Activated CD4-positive, alpha-beta T cell treated with anti-CD3 and anti-CD28 coated beads for 36 hours (primary cell): ENCODE measurements at regions not wholly inside any gene's neighbourhood (a gene's known extent, or its start where the extent isn't known, plus 50 kb on each side); places are given as distances from the start of the nearest gene placed in this dataset.
"Not testable (repeated sequence)": the region's sequence is repeated elsewhere in the genome, so short reads cannot be mapped to it uniquely, and the experiment has no call there.

ENCODE experiments used
- ATAC-seq: fragments of 200-7000 bp; cut with Tn5 transposase; one replicate; pipeline ENCODE4 v1.10.0; 2021; ENCODE audit warnings: mild to moderate bottlenecking, moderate library complexity
- CTCF ChIA-PET: fragments of 350-600 bp; sonication (Branson Sonifier 250); formaldehyde crosslinking; loops from one replicate; lab custom pipeline; 2021; ENCODE audit warnings: antibody characterized with exemption; lab: Charles Lee
- POLR2A ChIA-PET: fragments of 350-600 bp; sonication (Branson Sonifier 250); formaldehyde crosslinking; loops from one replicate; lab custom pipeline; 2021; ENCODE audit warnings: antibody characterized with exemption, inconsistent platforms; lab: Charles Lee
- DNase-seq: peaks from one replicate; pipeline ENCODE4 v3.0.0-alpha.2; 2020
- H3K27ac Mint-ChIP-seq: one replicate; pipeline ENCODE4 v1.8.0; 2021; ENCODE audit warnings: mixed read lengths
- H3K27me3 Mint-ChIP-seq: one replicate; pipeline ENCODE4 v1.8.0; 2021; ENCODE audit warnings: mixed read lengths
- H3K36me3 Mint-ChIP-seq: one replicate; pipeline ENCODE4 v1.8.0; 2021; ENCODE audit warnings: low read depth, mixed read lengths
- H3K4me1 Mint-ChIP-seq: one replicate; pipeline ENCODE4 v1.8.0; 2021; ENCODE audit warnings: mixed read lengths
- H3K4me3 Mint-ChIP-seq: one replicate; pipeline ENCODE4 v1.8.0; 2021; ENCODE audit warnings: mild to moderate bottlenecking, moderate library complexity, mixed read lengths
- H3K9me3 Mint-ChIP-seq: one replicate; pipeline ENCODE4 v1.8.0; 2021; ENCODE audit warnings: low read depth, mixed read lengths
- intact Hi-C, 2 experiments: fragments of 100-400 bp; cut with DNase I in 1 of 2; cut with micrococcal nuclease in 1 of 2; formaldehyde crosslinking; loops; one replicate each; pipeline versions ENCODE4 v1.14.2 to v1.15.1; 2022 to 2024; cut with DNase I, micrococcal nuclease

DNA sequence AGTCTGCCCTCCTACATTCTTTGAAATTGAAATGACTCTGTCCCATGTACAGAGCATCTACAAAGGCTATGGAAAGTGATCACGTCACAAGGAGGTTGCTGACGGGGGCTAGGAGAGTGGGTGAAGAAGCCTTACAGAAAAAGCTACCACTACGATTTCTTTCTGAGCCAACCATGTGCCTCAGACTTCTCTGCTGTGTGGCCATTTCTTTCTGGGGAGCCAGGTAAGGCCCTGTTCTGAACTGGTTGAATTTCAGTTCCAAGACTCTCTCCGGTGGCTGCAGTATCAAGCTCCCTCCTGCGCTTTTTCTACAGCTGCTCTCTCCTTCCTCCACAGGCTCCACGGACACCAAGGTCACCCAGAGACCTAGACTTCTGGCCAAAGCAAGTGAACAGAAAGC lies 112.5 kb upstream of the PRSS1 start:
- Mint-ChIP-seq H3K36me3 (no peaks in the 10 kb centered on the region), H3K4me1 (peaks cover 14% of the 10 kb centered on the region), H3K27ac (peak overlapping the region; percentile 98), H3K27me3 (peaks cover 3% of the 10 kb centered on the region), H3K4me3 (peak overlapping the region; percentile 88), H3K9me3 (no peaks in the 10 kb centered on the region)
- CTCF ChIA-PET: interaction anchor here (1.1 to 2.4 kb wide), 9 partner anchors 14 to 182 kb away, joined by 4 to 19 read pairs (median 6); no protein-coding TSS in a partner anchor
- ATAC-seq: peak; percentile 82
- DNase-seq: peak; percentile 69
- intact Hi-C loops: loop anchor here in 1 of 2 experiments (2.0 to 10.0 kb wide), 3 partner anchors 74 to 578 kb away; no protein-coding TSS in a partner anchor
- POLR2A ChIA-PET: interaction anchor here (0.8 to 1.9 kb wide), 8 partner anchors 101 to 237 kb away, joined by 3 to 16 read pairs (median 5); no protein-coding TSS in a partner anchor

- DNase-seq, H3K27me3 Mint-ChIP-seq, H3K9me3 Mint-ChIP-seq, H3K36me3 Mint-ChIP-seq, ATAC-seq: not testable (repeated sequence)
- Mint-ChIP-seq H3K27ac (peak overlapping the region; percentile 55), H3K4me1 (peaks cover 14% of the 10 kb centered on the region), H3K4me3 (peak overlapping the region; percentile 40)
- ChIA-PET POLR2A (interaction anchor here (1.0 to 1.9 kb wide), 6 partner anchors 147 to 176 kb away, joined by 5 to 16 read pairs (median 6); no protein-coding TSS in a partner anchor), CTCF (interaction anchor here (1.0 to 2.4 kb wide), 7 partner anchors 10 to 182 kb away, joined by 3 to 19 read pairs (median 8); no protein-coding TSS in a partner anchor)
- intact Hi-C loops: loop anchor here in 1 of 2 experiments (2.0 to 10.0 kb wide), 3 partner anchors 75 to 579 kb away; no protein-coding TSS in a partner anchor
Observed at GRCh38 chr7:142636107-142636506, 113.2 kb upstream of the PRSS1 start.

- Mint-ChIP-seq H3K36me3 (no peaks in the 10 kb centered on the region), H3K27ac (peak overlapping the region; percentile 42), H3K4me3 (peak overlapping the region; percentile 12), H3K4me1 (peaks cover 10% of the 10 kb centered on the region), H3K27me3 (peaks cover 3% of the 10 kb centered on the region), H3K9me3 (no peaks in the 10 kb centered on the region)
- ChIA-PET POLR2A (interaction anchor here (1.0 kb wide), 1 partner anchor 181 kb away, joined by 4 read pairs; no protein-coding TSS in a partner anchor), CTCF (interaction anchor here (0.6 to 5.7 kb wide), 26 partner anchors 10 to 583 kb away, joined by 3 to 56 read pairs (median 3); no protein-coding TSS in a partner anchor)
- peak; percentile 65 for DNase-seq
- intact Hi-C loops: loop anchor here (1.0 to 10.0 kb wide), 7 partner anchors 28 to 582 kb away; no protein-coding TSS in a partner anchor
- peak; percentile 59 for ATAC-seq
Observed at GRCh38 chr7:142632271-142633134, 116.8 kb upstream of the PRSS1 start.

DNA sequence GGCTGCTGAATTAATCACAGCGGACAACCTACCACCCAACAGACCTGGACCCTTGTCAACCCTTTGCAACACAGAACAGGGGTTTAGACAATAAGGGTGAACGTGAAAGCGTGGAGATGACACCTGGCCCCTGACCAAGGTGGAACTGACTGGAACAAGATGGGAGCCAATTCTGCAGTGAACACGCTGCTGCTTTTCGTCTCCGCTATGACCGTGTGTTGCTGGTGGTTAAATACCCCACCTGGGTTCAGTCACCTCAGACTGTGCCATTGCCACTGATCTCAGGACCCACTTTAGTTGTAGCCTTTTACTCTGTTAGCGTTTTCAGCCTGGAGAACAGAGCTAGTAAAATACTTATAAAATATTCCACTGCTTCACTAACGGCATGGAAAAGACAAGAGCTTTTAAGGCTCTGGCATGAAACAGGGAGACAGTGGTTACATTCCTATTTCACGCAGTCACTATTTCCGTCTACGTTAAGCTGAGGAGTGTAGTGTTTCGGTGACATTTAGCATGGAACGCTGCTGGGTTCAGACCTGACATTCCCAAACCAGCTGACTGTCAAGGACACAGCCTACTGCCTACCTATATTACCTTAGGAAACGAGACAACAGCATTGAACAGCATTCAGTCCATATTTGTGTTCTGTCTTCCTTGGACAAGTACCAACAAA lies 119.5 kb upstream of the PRSS1 start:
- intact Hi-C loops: loop anchor here (5.0 to 10.0 kb wide), 3 partner anchors 168 to 585 kb away; no protein-coding TSS in a partner anchor
- Mint-ChIP-seq H3K27ac (no peak overlapping the region), H3K4me1 (peaks cover 11% of the 10 kb centered on the region), H3K36me3 (no peaks in the 10 kb centered on the region), H3K4me3 (no peak overlapping the region), H3K27me3 (peaks cover 3% of the 10 kb centered on the region), H3K9me3 (no peaks in the 10 kb centered on the region)
- ATAC-seq (no peak), DNase-seq (no peak)
- ChIA-PET CTCF (interaction anchor here (0.7 to 5.7 kb wide), 4 partner anchors 154 to 244 kb away, joined by 3 to 56 read pairs (median 8); no protein-coding TSS in a partner anchor), POLR2A (no interaction called here)

- no peak overlapping the region for H3K27ac Mint-ChIP-seq
- no peak overlapping the region for H3K4me3 Mint-ChIP-seq
- H3K27me3 Mint-ChIP-seq: peaks cover 3% of the 10 kb centered on the region
- no peaks in the 10 kb centered on the region for H3K36me3 Mint-ChIP-seq
- peaks cover 11% of the 10 kb centered on the region for H3K4me1 Mint-ChIP-seq
- no peak for ATAC-seq
- ChIA-PET CTCF (interaction anchor here (0.6 to 5.7 kb wide), 4 partner anchors 25 to 586 kb away, joined by 3 to 56 read pairs (median 3); no protein-coding TSS in a partner anchor), POLR2A (no interaction called here)
- H3K9me3 Mint-ChIP-seq: no peaks in the 10 kb centered on the region
- intact Hi-C loops: loop anchor here in 1 of 2 experiments (5.0 kb wide), 1 partner anchor 168 kb away; no protein-coding TSS in a partner anchor
- no peak for DNase-seq
Observed at GRCh38 chr7:142628945-142629344, 120.3 kb upstream of the PRSS1 start.

- intact Hi-C loops: loop anchor here in 1 of 2 experiments (5.0 kb wide), 1 partner anchor 170 kb away; no protein-coding TSS in a partner anchor
- CTCF ChIA-PET: interaction anchor here (1.0 to 3.0 kb wide), 2 partner anchors 156 to 192 kb away, joined by 3 to 12 read pairs; no protein-coding TSS in a partner anchor
- H3K4me1 Mint-ChIP-seq, ATAC-seq, H3K9me3 Mint-ChIP-seq, H3K27me3 Mint-ChIP-seq, H3K36me3 Mint-ChIP-seq, POLR2A ChIA-PET, DNase-seq: not testable (repeated sequence)
- Mint-ChIP-seq H3K4me3 (peak overlapping the region; percentile 73), H3K27ac (peak overlapping the region; percentile 90)
Observed at GRCh38 chr7:142627223-142627622, 122.0 kb upstream of the PRSS1 start.

- CTCF ChIA-PET: interaction anchor here (1.0 to 3.0 kb wide), 7 partner anchors 9 to 379 kb away, joined by 3 to 12 read pairs (median 3); no protein-coding TSS in a partner anchor
- intact Hi-C loops: loop anchor here in 1 of 2 experiments (5.0 kb wide), 1 partner anchor 171 kb away; no protein-coding TSS in a partner anchor
- peak; percentile 85 for DNase-seq
- peaks cover 5% of the 10 kb centered on the region for H3K4me1 Mint-ChIP-seq
- peak; percentile 93 for ATAC-seq
- no peaks in the 10 kb centered on the region for H3K36me3 Mint-ChIP-seq
- H3K4me3 Mint-ChIP-seq: peak overlapping the region; percentile 73
- POLR2A ChIA-PET: no interaction called here
- H3K27ac Mint-ChIP-seq: peak overlapping the region; percentile 90
- no peaks in the 10 kb centered on the region for H3K9me3 Mint-ChIP-seq
- no peaks in the 10 kb centered on the region for H3K27me3 Mint-ChIP-seq
Observed at GRCh38 chr7:142626420-142627035, 122.7 kb upstream of the PRSS1 start.

DNA sequence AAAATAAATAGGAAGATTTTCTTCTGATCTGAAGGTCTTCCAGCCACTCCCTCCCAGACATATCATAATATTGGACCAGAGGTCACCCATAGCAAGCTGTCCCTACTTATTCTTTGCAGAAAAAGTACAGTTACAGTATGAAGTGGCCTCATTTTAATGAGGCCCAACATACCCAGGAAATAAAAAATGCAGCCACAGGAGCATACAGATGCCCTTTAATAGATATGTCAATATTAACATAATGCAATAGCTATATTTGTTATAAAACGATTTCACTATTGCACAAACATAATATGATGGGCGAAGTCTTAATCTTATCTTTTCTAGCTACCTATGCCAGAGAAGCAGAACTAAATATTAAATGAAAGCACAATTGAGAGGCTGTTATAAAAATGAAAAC lies 124.1 kb upstream of the PRSS1 start:
- H3K36me3 Mint-ChIP-seq, DNase-seq, POLR2A ChIA-PET, H3K4me3 Mint-ChIP-seq, H3K4me1 Mint-ChIP-seq, ATAC-seq, H3K27me3 Mint-ChIP-seq, H3K27ac Mint-ChIP-seq, H3K9me3 Mint-ChIP-seq: not testable (repeated sequence)
- CTCF ChIA-PET: interaction anchor here (0.7 to 3.0 kb wide), 11 partner anchors 10 to 685 kb away, joined by 3 to 12 read pairs (median 3); no protein-coding TSS in a partner anchor
- intact Hi-C loops: loop anchor here in 1 of 2 experiments (5.0 kb wide), 1 partner anchor 172 kb away; no protein-coding TSS in a partner anchor

DNA sequence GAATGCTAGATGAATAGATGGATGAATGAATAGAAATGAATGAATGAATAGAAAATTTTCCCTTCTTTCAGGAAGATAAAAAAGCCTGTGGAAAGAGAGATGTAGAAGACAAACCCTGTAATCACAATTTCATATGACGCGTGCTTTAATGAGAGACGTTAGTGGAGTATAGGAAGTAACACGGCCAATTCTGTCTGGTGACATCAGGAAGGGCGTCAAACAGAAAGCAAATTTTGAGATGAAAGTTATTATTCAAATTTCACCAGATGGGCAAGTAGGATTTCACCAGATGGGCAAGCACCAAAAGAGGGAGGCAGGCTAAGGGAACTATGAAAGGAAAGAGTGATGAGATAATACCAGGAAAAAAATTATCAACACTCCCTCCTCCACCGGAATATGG lies 128.9 kb upstream of the PRSS1 start:
- H3K4me1 Mint-ChIP-seq: peaks cover 16% of the 10 kb centered on the region
- H3K4me3 Mint-ChIP-seq: peak overlapping the region; percentile 20
- DNase-seq: no peak
- H3K9me3 Mint-ChIP-seq: no peaks in the 10 kb centered on the region
- POLR2A ChIA-PET: no interaction called here
- intact Hi-C loops: no loop called here
- ATAC-seq: no peak
- no peak overlapping the region for H3K27ac Mint-ChIP-seq
- CTCF ChIA-PET: no interaction called here
- no peaks in the 10 kb centered on the region for H3K27me3 Mint-ChIP-seq
- peaks cover 3% of the 10 kb centered on the region for H3K36me3 Mint-ChIP-seq

GRCh38 chr7:142618655-142619351 lies 130.5 kb upstream of the PRSS1 start:
- Mint-ChIP-seq H3K27me3 (no peaks in the 10 kb centered on the region), H3K9me3 (no peaks in the 10 kb centered on the region), H3K36me3 (peaks cover 3% of the 10 kb centered on the region), H3K4me3 (peak overlapping the region; percentile 57), H3K27ac (peak overlapping the region; percentile 65), H3K4me1 (peaks cover 20% of the 10 kb centered on the region)
- intact Hi-C loops: no loop called here
- ATAC-seq: peak; percentile 37
- POLR2A ChIA-PET: no interaction called here
- CTCF ChIA-PET: interaction anchor here (0.9 kb wide), 1 partner anchor 10 kb away, joined by 3 read pairs; no protein-coding TSS in a partner anchor
- DNase-seq: no peak
